SK-N-MC (cell line): ENCODE measurements at regions not wholly inside any gene's neighbourhood (a gene's known extent, or its start where the extent isn't known, plus 50 kb on each side); places are given as distances from the start of the nearest gene placed in this dataset.

Experiments
- EZH2 ChIP-seq: fragments of 200-600 bp; sonication (generic); IDR thresholded peaks from one replicate; pipeline ENCODE4 v1.6.1; 2017; ENCODE audit warnings: antibody characterized with exemption
- FOXP2 ChIP-seq: optimal IDR thresholded peaks from 2 replicates; pipeline ENCODE3; 2011; ENCODE audit warnings: mild to moderate bottlenecking, moderate library complexity; ENCODE audit not compliant: insufficient read depth; ENCODE audit errors: extremely low read length, control extremely low read depth
- POLR2AphosphoS5 ChIP-seq: IDR thresholded peaks from 2 replicates; pipeline ENCODE4 v1.6.1; 2012; ENCODE audit warnings: mild to moderate bottlenecking, low read depth, low read length, borderline replicate concordance

GRCh38 chr6:95230071-95230740 is 347.1 kb upstream of the MANEA start:
- no peak for TF ChIP-seq EZH2
- no peak for TF ChIP-seq POLR2AphosphoS5
- no peak for TF ChIP-seq FOXP2
